ENCODE measurements at regions not wholly inside any gene's neighbourhood (a gene's known extent, or its start where the extent isn't known, plus 50 kb on each side); places are given as distances from the start of the nearest gene placed in this dataset.

GRCh38 chr1:68328490-68328889 is 96.2 kb upstream of the WLS start:
- Histone ChIP-seq H3K9me3 (ENCODE audit: low read depth) (no peaks in the 10 kb centered on the region), H3K9me2 (ENCODE audit: insufficient read depth) (no peaks in the 10 kb centered on the region), H3K4me3 (no peak overlapping the region), H3K4me2 (ENCODE audit: unreplicated experiment) (no peak overlapping the region), H3K36me3 (ENCODE audit: low read depth) (no peaks in the 10 kb centered on the region), H3F3A (ENCODE audit: insufficient read depth) (peaks cover 66% of the 10 kb centered on the region), H3K27ac (no peak overlapping the region), H3K9ac (no peak overlapping the region), H3K27me3 (replicated peaks; ENCODE audit: insufficient read depth) (no peaks in the 10 kb centered on the region; the same call in 1 of the 2 replicates), H2AFZ (no peak overlapping the region), H3K4me1 (ENCODE audit: insufficient read depth) (peaks cover 51% of the 10 kb centered on the region), H3K79me2 (ENCODE audit: insufficient read depth) (no peaks in the 10 kb centered on the region), H4K20me1 (ENCODE audit: insufficient read depth) (no peaks in the 10 kb centered on the region)
- TF ChIP-seq EZH2 (IDR thresholded peaks at IDR 0.05; ENCODE audit: insufficient read depth, poor library complexity, severe bottlenecking) = no peak
- TF ChIP-seq EZH2phosphoT487 (IDR thresholded peaks at IDR 0.05; ENCODE audit: insufficient read depth, low read depth) = no peak
- in situ Hi-C loops (cut with MboI) = loop anchor here (25.0 kb wide), 1 partner anchor 791 kb away; no protein-coding TSS in a partner anchor
- WGBS, 2 experiments (ENCODE audit: low coverage in 1 of 2, low lambda C conversion rate in 2 of 2, missing lambda C conversion rate in 2 of 2) = 33 to 50% methylated on average over 1 of the region's 1 CpG
- DNase-seq = peak; percentile 47

- no peak overlapping the region for H3K4me2 ChIP-seq (ENCODE audit: unreplicated experiment)
- in situ Hi-C loops (cut with MboI) = loop anchor here (25.0 kb wide), 1 partner anchor 790 kb away; no protein-coding TSS in a partner anchor
These were observed 95.1 kb upstream of the WLS start for GRCh38 chr1:68327414-68327813.

GRCh38 chr1:68326481-68326880 is 94.2 kb upstream of the WLS start:
- Histone ChIP-seq H3K36me3 (ENCODE audit: low read depth) (no peaks in the 10 kb centered on the region), H3K27ac (no peak overlapping the region), H3K4me1 (ENCODE audit: insufficient read depth) (peaks cover 61% of the 10 kb centered on the region), H3K9ac (no peak overlapping the region), H3K9me3 (ENCODE audit: low read depth) (no peaks in the 10 kb centered on the region), H3K79me2 (ENCODE audit: insufficient read depth) (no peaks in the 10 kb centered on the region), H3K4me2 (ENCODE audit: unreplicated experiment) (no peak overlapping the region), H3F3A (ENCODE audit: insufficient read depth) (peaks cover 65% of the 10 kb centered on the region), H2AFZ (no peak overlapping the region), H4K20me1 (ENCODE audit: insufficient read depth) (no peaks in the 10 kb centered on the region), H3K4me3 (no peak overlapping the region), H3K27me3 (replicated peaks; ENCODE audit: insufficient read depth) (no peaks in the 10 kb centered on the region), H3K9me2 (ENCODE audit: insufficient read depth) (no peaks in the 10 kb centered on the region)
- no peak for TF ChIP-seq EZH2phosphoT487 (IDR thresholded peaks at IDR 0.05; ENCODE audit: insufficient read depth, low read depth)
- no peak for TF ChIP-seq EZH2 (IDR thresholded peaks at IDR 0.05; ENCODE audit: insufficient read depth, poor library complexity, severe bottlenecking)
- in situ Hi-C loops (cut with MboI) = loop anchor here (25.0 kb wide), 1 partner anchor 789 kb away; no protein-coding TSS in a partner anchor
- whole genome bisulfite sequencing, 2 experiments (ENCODE audit: low coverage in 1 of 2, low lambda C conversion rate in 2 of 2, missing lambda C conversion rate in 2 of 2) = 98 to 100% methylated on average over 2 of the region's 2 CpGs
- no peak for DNase-seq

More at GRCh38 chr1:68327414-68327813, 95.1 kb upstream of the WLS start:
- peaks cover 70% of the 10 kb centered on the region for H3F3A ChIP-seq (ENCODE audit: insufficient read depth)
- no peaks in the 10 kb centered on the region for H3K36me3 ChIP-seq (ENCODE audit: low read depth)
- no peak overlapping the region for H3K4me3 ChIP-seq
- no peaks in the 10 kb centered on the region for H3K27me3 ChIP-seq (replicated peaks; ENCODE audit: insufficient read depth)
- H3K79me2 ChIP-seq (ENCODE audit: insufficient read depth) = no peaks in the 10 kb centered on the region
- H3K9ac ChIP-seq = no peak overlapping the region
- TF ChIP-seq EZH2phosphoT487 (IDR thresholded peaks at IDR 0.05; ENCODE audit: insufficient read depth, low read depth) = no peak
- no peak for TF ChIP-seq EZH2 (IDR thresholded peaks at IDR 0.05; ENCODE audit: insufficient read depth, poor library complexity, severe bottlenecking)
- H3K9me2 ChIP-seq (ENCODE audit: insufficient read depth) = no peaks in the 10 kb centered on the region
- no peak for DNase-seq
- no peaks in the 10 kb centered on the region for H3K9me3 ChIP-seq (ENCODE audit: low read depth)
- H3K4me1 ChIP-seq (ENCODE audit: insufficient read depth) = peaks cover 61% of the 10 kb centered on the region
- no peak overlapping the region for H2AFZ ChIP-seq
- no peak overlapping the region for H3K27ac ChIP-seq
- no peaks in the 10 kb centered on the region for H4K20me1 ChIP-seq (ENCODE audit: insufficient read depth)
- WGBS, 2 experiments (ENCODE audit: low coverage in 1 of 2, low lambda C conversion rate in 2 of 2, missing lambda C conversion rate in 2 of 2) = 77 to 78% methylated on average over 3 of the region's 3 CpGs

GRCh38 chr1:68324316-68324715 is 92.0 kb upstream of the WLS start:
- Histone ChIP-seq H3K4me3 (no peak overlapping the region), H3K27me3 (replicated peaks; ENCODE audit: insufficient read depth) (no peaks in the 10 kb centered on the region), H3K79me2 (ENCODE audit: insufficient read depth) (no peaks in the 10 kb centered on the region), H3K27ac (no peak overlapping the region), H3K9me2 (ENCODE audit: insufficient read depth) (no peaks in the 10 kb centered on the region), H3F3A (ENCODE audit: insufficient read depth) (peaks cover 48% of the 10 kb centered on the region), H4K20me1 (ENCODE audit: insufficient read depth) (no peaks in the 10 kb centered on the region), H3K9me3 (ENCODE audit: low read depth) (no peaks in the 10 kb centered on the region), H2AFZ (no peak overlapping the region), H3K9ac (no peak overlapping the region), H3K4me1 (ENCODE audit: insufficient read depth) (peaks cover 44% of the 10 kb centered on the region), H3K4me2 (ENCODE audit: unreplicated experiment) (no peak overlapping the region), H3K36me3 (ENCODE audit: low read depth) (no peaks in the 10 kb centered on the region)
- WGBS, 2 experiments (ENCODE audit: low coverage in 1 of 2, low lambda C conversion rate in 2 of 2, missing lambda C conversion rate in 2 of 2) = 90 to 100% methylated on average over 2 of the region's 2 CpGs
- in situ Hi-C loops (cut with MboI) = no loop called here
- no peak for TF ChIP-seq EZH2phosphoT487 (IDR thresholded peaks at IDR 0.05; ENCODE audit: insufficient read depth, low read depth)
- TF ChIP-seq EZH2 (IDR thresholded peaks at IDR 0.05; ENCODE audit: insufficient read depth, poor library complexity, severe bottlenecking) = no peak
- DNase-seq = no peak
